ENCODE measurements at regions not wholly inside any gene's neighbourhood (a gene's known extent, or its start where the extent isn't known, plus 50 kb on each side); places are given as distances from the start of the nearest gene placed in this dataset.
A peak's percentile ranks its signal among the peaks of the same experiment; 100 is the strongest.

- in situ Hi-C loops (cut with MboI; ENCODE audit: low pct_unique_long_range_greater_than_20kb, low sequenced_read_pairs) = no loop called here
- no peak for DNase-seq
These were observed 53.1 kb upstream of the ATF3 start for GRCh38 chr1:212555426-212555825.

DNA sequence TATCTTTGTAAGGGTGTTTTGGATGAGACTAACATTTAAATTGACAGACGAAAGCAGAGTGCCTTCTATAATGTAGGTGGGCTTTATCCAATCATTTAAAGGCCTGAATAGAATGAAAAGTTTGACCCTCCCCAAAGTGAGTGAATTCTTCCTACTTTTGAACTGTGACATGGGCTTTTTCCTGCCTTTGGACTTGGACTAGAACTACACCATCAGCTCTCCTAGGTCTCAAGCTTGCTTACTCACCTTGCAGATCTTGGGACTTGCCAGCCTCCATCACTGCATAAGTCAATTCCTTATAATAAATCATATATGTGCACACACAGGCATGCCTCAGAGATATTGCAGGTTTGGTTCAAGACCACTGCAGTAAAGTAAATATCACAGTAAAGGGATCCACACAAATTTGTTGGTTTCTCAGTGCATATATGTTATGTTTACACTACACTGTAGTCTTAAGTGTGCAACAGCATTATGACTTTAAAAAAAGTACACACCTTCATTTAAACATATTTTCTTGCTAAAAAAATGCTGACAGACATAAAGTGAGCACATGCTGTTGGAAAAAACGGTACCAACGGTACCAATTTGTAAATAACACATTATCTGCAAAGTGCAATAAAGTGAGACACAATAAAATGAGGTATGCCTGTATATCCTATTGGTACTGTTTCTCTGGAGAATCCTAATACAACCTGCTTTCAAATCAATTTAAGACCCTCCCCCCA, 51.6 kb upstream of the ATF3 start:
- no peak for DNase-seq
- in situ Hi-C loops (cut with MboI; ENCODE audit: low pct_unique_long_range_greater_than_20kb, low sequenced_read_pairs) = no loop called here

GRCh38 chr1:212557739-212558692, 50.5 kb upstream of the ATF3 start:
- no peak for DNase-seq
- in situ Hi-C loops (cut with MboI; ENCODE audit: low pct_unique_long_range_greater_than_20kb, low sequenced_read_pairs) = no loop called here

DNA sequence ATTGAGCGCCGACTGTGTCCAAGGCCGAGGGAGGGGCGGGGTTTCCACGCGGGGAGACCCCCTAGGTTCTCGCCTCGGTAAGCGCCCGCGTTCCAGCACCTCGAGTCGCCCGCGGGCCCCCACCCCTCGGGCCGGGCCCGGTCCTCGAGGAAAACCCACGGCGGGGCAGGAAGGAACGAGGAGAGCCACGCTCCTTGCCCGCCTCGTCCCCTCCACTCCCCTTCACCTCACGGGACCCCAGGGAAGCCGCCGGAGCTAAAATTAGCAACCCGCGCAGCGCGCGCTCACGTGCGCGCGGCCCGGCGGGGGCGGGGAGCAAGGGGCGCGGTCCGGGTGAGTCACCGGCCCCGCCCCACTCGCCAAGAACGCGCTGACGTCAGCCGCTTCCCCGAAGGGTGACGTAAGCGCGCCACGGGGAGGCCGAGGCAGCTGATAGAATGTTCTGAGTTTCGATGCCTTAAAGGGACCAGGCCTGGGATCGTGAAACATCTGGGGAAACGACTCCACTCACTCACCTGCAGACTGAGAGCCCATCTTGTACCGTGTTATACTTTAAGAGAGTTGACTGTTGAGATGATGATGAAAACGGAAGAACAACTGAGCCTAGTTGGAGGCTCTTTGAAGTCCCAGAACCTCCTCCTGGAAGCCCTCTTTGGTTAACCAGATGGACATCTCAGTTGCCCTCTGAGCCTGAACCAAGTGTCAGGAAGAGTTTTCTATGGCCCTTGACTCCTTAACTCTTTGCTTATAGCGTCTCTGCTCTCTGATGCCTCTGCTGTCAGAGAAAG, 49.7 kb upstream of the ATF3 start:
- DNase-seq = peak; percentile 94
- in situ Hi-C loops (cut with MboI; ENCODE audit: low pct_unique_long_range_greater_than_20kb, low sequenced_read_pairs) = no loop called here
